NCI-H2227 (cell line): ENCODE measurements at regions not wholly inside any gene's neighbourhood (a gene's known extent, or its start where the extent isn't known, plus 50 kb on each side); places are given as distances from the start of the nearest gene placed in this dataset.
"Not testable (repeated sequence)": the region's sequence is repeated elsewhere in the genome, so short reads cannot be mapped to it uniquely, and the experiment has no call there.

Source experiments
- DNase-seq: peaks from one replicate; lab custom pipeline; 2025; ENCODE audit not compliant: unreplicated experiment; lab: John Stamatoyannopoulos, UW

- DNase-seq, result no peak
Observed at GRCh38 chr22:22193923-22194322, 50.7 kb upstream of the VPREB1 start.

- DNase-seq, result not testable (repeated sequence)
Observed at GRCh38 chr22:22193462-22193861, 51.1 kb upstream of the VPREB1 start.

GRCh38 chr22:22193006-22193405 lies 51.6 kb upstream of the VPREB1 start:
- not testable (repeated sequence) for DNase-seq

- not testable (repeated sequence) for DNase-seq
Observed at GRCh38 chr22:22189796-22190195, 54.8 kb upstream of the VPREB1 start.

GRCh38 chr22:22187863-22188262 lies 56.7 kb upstream of the VPREB1 start:
- DNase-seq, result not testable (repeated sequence)

GRCh38 chr22:22187299-22187698 lies 57.3 kb upstream of the VPREB1 start:
- no peak for DNase-seq

GRCh38 chr22:22185844-22186499 lies 58.6 kb upstream of the VPREB1 start:
- DNase-seq, result no peak

- DNase-seq, result no peak
Observed at GRCh38 chr22:22185217-22185616, 59.4 kb upstream of the VPREB1 start.

GRCh38 chr22:22184277-22184807 lies 60.2 kb upstream of the VPREB1 start:
- DNase-seq, result no peak

GRCh38 chr22:22182990-22183264 lies 61.7 kb upstream of the VPREB1 start:
- no peak for DNase-seq

- DNase-seq, result no peak
Observed at GRCh38 chr22:22182218-22182989, 62.2 kb upstream of the VPREB1 start.

GRCh38 chr22:22181341-22181850 lies 63.2 kb upstream of the VPREB1 start:
- no peak for DNase-seq

GRCh38 chr22:22180738-22181285 lies 63.8 kb upstream of the VPREB1 start:
- DNase-seq, result no peak

GRCh38 chr22:22179858-22180257 lies 64.7 kb upstream of the VPREB1 start:
- no peak for DNase-seq

- no peak for DNase-seq
Observed at GRCh38 chr22:22178992-22179391, 65.6 kb upstream of the VPREB1 start.

GRCh38 chr22:22178355-22178965 lies 66.1 kb upstream of the VPREB1 start:
- DNase-seq, result no peak

GRCh38 chr22:22176929-22177616 lies 67.5 kb upstream of the VPREB1 start:
- DNase-seq, result no peak

GRCh38 chr22:22172896-22173628 lies 71.5 kb upstream of the VPREB1 start:
- DNase-seq, result not testable (repeated sequence)

- no peak for DNase-seq
Observed at GRCh38 chr22:22171357-22172218, 73.0 kb upstream of the VPREB1 start.
